Suppressor macrophage treated with lipopolysaccharide for 1 hour (primary cell): ENCODE measurements at regions not wholly inside any gene's neighbourhood (a gene's known extent, or its start where the extent isn't known, plus 50 kb on each side); places are given as distances from the start of the nearest gene placed in this dataset.
"Not testable (repeated sequence)": the region's sequence is repeated elsewhere in the genome, so short reads cannot be mapped to it uniquely, and the experiment has no call there.

ENCODE experiments used
- DNase-seq, 3 donors: peaks; one replicate each; pipeline ENCODE4 v3.0.0-alpha.2; 2020 to 2022

GRCh38 chr10:11663763-11664555 is 52.5 kb upstream of the USP6NL start:
- no peak for DNase-seq

GRCh38 chr10:11663126-11663515 is 51.7 kb upstream of the USP6NL start:
- not testable (repeated sequence) for DNase-seq

- no peak for DNase-seq
Observed at GRCh38 chr10:11661441-11661840, 50.0 kb upstream of the USP6NL start.
